Activated CD4-positive, alpha-beta T cell treated with anti-CD3 and anti-CD28 coated beads for 24 hours (primary cell): ENCODE measurements at regions not wholly inside any gene's neighbourhood (a gene's known extent, or its start where the extent isn't known, plus 50 kb on each side); places are given as distances from the start of the nearest gene placed in this dataset.
"Not testable (repeated sequence)": the region's sequence is repeated elsewhere in the genome, so short reads cannot be mapped to it uniquely, and the experiment has no call there.

ENCODE experiments used
- DNase-seq, 2 donors: peaks; one replicate each; pipeline ENCODE4 v3.0.0-alpha.2; 2020; ENCODE audit warnings: low read depth in 2 of 2

DNA sequence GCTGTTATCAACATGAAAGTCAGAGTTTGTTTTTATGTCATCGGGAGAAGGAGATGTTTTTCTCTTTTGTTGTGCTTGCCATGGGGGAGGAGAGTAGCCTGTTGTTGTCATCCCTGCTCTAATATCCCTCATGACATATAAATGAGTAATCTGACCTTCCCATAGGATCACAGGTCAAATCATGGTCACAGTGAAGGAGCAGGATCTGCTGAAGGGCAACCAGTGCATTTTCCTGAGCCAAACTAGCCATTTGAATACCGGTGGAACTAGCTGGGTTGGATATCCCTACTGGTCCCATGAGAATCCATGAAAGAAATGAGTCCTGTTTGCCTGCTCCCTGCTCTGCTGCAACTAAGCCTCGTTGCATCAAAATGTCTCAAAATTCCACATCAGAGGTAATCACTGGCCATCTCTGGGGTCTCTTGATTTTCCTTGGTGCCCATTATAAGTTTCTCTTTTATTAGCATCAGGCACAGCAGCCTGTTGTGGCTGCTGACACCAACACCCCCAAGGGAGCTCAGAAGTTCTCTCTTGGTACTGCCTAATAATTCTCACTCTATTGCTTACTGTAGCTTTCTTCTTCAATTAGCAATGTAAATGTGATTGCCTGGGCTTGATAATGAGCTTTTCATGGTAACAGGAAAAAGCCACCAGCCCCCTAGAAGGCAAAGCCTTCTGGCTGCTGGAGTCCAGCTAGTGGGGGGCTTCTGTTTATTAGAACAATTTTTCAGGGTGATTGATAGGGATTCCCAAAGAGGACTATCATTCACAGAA is 211.4 kb upstream of the ERCC4 start:
- no peak for DNase-seq

- no peak for DNase-seq
Observed at GRCh38 chr16:13718748-13719147, 201.2 kb upstream of the ERCC4 start.

- no peak for DNase-seq
Observed at GRCh38 chr16:13727943-13728342, 192.0 kb upstream of the ERCC4 start.

- no peak for DNase-seq
Observed at GRCh38 chr16:13733561-13733960, 186.4 kb upstream of the ERCC4 start.

DNA sequence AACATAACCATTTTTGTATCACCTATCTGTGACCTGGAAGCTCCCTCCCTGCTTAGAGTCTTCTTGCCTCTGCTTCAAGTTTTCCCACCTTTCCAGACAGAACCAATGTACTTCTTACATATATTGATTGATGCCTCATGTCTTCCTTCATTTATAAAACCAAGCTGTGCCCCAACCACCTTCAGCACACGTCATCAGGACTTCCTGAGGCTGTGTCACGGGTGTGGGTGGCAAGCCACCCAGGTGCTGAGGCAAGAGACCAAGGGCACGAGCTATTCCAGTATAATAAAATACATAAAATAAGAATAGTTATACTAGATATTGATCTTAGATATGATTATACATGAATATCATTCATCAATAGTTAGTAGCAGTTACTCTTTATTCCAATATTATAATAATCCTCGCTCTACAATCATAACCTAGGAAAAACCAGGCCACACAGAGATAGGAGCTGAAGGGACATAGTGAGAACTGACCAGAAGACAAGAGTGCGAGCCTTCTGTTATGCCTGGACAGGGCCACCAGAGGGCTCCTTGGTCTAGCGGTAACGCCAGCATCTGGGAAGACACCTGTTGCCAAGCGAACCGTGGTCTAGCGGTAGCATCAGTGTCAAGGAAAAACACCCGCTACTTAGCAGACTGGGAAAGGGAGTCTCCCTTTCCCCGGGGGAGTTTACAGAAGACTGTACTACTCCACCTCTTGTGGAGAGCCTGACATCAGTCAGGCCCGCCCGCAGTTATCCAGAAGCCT is 180.2 kb upstream of the ERCC4 start:
- not testable (repeated sequence) for DNase-seq

GRCh38 chr16:13742928-13743327 is 177.0 kb upstream of the ERCC4 start:
- DNase-seq, result no peak

- DNase-seq, result no peak
Observed at GRCh38 chr16:13743571-13743970, 176.4 kb upstream of the ERCC4 start.

- no peak for DNase-seq
Observed at GRCh38 chr16:13756411-13757140, 163.4 kb upstream of the ERCC4 start.

DNA sequence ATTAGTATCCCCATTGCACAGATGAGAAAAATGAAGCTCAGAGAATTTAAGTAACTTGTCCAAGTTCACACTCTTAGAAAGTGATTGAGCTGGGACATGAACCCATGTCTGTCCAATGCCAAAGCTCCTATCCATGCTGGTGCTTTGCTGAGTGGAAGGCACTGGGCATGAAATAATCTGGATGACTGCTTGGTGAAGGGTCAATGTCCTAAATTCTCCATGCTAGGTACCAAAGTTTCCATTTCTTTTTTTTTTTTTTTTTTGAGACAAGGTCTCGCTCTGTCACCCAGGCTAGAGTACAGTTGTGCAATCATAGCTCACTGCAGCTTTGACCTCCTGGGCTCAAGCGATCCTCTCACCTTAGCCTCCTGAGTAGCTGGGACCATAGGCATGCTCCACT is 153.6 kb upstream of the ERCC4 start:
- no peak for DNase-seq

DNA sequence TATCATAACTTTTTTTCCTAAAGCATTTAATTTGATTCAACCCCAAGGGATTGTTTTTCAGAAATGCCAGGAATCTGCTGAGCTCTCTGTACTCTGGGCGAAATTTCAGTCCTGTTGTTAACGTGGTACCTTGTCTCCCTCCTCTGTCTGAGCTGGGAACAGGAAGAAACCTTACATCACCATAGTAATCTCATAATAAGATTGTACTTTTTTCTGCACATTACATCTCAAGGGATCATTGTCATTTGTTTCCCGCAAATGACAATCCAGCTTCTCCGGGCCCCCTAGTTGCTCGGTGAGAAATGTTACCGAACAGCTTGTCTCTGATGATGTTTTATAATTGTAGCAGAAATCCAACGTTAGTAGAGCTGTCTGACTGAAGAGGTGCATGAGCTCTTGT is 152.7 kb upstream of the ERCC4 start:
- no peak for DNase-seq

- DNase-seq, result no peak
Observed at GRCh38 chr16:13768471-13768870, 151.5 kb upstream of the ERCC4 start.

DNA sequence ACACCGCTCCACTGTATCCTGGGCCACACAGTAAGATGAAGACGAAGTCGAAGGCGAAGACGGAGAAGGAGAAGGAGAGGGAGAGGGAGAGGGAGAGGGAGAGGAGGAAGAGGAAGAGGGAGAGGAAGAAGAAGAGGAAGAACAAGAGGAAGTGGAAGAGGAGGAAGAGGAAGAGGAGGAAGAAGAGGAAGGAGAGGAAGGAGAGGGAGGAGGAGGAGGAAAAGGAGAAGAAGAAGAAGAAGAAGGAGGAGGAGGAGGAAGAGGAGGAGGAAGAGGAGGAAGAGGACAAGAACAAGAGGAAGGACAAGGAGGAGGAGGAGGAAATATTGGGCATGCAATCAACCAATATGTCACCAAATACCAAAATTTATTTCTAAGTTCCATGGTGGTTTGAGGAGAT is 149.5 kb upstream of the ERCC4 start:
- DNase-seq, result no peak

DNA sequence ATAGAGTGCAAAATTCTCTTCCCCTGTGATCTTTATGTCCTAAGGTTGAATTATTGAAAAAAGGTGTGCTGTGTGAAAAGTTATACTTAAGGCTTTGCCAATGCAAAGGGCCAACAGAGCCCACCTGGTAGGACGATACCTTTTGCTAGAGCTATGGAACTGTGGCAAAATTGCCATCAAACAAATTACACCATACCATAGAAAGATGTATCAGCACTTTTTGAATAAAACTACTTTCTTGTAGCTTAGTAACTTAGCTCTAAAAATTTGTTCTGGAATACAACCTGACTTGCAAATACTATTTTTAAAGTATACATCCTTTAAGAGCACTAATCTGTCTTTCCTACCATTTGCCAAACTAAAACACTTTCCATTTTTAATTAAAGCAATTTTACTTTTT is 147.2 kb upstream of the ERCC4 start:
- no peak for DNase-seq

DNA sequence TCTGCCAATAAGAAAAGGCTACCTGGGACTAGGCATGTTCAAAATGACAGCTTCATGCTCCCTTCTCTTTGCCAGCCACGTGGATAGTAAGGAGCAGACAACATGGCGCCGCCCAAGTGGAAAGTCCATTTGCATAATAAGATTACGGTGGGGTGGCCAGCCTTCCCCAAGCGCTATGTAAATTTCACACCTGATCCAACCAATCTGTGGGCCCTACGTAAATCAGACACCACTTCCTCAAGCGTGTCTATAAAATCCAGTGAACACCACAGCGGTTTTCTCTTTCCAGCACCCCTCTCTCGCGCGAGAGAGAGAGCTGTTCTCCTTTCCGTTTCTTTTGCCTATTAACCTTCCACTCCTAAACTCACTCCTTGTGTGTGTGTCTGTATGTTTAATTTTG is 140.3 kb upstream of the ERCC4 start:
- DNase-seq, result no peak

DNA sequence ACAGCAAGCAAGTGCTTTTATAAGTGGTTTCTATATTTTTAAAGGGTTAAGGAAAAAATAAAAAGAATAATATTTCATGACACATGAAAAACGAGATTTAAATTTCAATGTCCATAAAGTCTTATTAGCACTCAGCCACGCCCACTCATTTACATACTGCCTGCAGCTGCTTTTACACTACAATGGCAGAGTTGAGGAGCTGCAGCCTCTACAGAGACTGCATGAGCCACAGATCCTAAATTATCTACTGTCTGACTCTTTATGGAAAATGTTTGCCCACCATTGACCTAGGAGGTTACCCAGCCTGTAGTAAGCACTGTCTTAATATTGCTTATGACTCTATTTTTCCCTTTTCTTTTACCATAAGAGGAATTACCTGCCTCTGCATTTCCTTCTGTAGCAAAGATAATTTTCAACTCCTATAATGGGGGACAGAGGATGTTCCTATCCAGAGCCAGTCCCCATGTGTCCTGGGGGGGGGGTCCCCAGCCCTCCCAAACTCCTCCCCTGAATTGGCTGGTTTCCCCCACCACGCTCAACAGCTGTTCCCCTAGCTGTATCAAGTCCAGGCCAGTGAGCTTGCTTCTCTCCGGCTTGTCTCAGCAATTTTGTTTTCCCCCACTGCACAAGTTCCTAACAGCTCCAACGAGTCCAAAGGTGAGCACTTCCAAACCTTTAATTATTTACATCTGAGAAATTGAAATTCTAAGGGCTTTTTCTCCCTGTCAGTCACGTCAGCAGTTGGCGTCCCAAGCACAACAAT is 139.4 kb upstream of the ERCC4 start:
- no peak for DNase-seq

GRCh38 chr16:13781169-13781564 is 138.8 kb upstream of the ERCC4 start:
- no peak for DNase-seq

DNA sequence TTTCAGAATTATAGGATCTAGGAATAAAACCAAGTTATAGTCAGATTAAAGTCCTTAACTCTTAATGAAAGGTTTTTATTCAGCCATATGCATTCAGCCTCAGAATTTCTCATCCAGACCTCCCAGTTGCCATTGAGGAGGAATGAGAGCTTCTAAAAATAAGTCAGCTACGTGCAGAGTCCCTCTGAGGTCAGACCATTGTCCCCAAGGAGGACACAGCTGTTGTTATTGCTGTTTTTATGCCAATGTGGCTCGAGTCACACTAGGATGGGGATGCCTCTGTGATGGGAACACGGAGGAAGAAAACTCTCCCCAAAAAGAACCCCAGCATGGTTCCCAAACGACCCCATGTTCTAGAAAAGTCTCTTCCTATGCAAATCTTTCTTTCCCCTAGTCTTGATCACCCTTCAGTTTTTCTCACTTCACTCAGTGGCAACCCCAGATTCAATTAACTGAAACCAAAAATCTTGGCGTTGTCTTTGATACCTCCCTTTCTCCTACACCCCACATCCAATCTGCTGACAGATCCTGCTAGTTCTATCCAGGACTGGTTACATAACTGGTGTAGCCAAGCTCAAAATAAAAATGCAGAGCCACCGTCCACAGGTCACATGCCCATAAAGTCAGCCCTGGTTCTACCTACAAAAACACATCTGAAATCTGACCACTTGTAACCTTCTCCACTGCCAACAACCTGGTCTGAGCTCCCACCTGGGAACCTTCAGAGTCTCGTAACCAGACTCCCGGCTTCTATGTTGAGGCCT is 138.2 kb upstream of the ERCC4 start:
- DNase-seq, result no peak

DNA sequence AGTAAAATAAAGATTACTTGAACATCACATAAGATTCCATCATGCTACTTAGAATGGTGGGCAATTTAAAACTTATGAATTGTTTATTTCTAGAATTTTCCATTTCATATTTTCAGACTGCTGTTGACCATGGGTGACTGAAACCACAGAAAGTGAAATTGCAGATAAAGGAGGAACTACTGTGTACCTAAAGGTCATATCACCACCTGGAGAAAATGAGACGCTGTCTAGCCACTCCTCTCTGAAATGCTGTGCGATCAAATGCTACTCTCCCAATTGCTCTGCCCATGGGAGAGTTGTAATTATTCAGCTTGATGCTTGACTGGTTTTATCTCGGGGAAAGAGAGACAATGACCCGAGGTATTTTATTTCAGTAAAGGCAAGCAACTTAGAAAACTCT is 128.9 kb upstream of the ERCC4 start:
- DNase-seq, result no peak

DNA sequence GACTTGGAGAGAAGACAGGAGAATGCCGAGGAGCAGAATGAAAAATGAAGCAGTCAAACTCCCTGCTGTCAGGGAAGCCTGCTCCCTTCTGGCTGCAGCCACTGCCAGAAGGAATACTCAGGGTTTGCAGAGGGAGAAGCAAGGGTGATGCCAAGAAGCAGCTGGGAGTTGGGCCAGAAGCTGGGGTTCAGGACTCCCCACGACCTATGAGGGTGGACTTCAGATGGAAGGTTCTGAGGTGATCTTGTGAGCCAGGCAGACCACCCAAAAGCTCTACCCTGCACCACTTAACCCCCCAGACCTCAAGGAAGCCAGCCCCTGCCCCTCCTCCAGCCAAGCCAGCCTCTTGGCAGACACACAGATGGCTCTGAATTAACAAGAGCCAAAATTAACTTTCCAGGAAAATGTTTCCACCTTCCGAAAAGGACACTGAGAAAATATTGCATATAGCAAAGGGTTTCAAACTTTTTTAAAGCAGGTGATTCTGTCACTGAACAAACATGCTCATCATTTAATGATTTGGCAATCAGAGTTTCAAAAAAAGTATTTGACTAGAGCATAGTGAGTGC is 126.0 kb upstream of the ERCC4 start:
- DNase-seq, result no peak

- no peak for DNase-seq
Observed at GRCh38 chr16:13795131-13795530, 124.8 kb upstream of the ERCC4 start.

DNA sequence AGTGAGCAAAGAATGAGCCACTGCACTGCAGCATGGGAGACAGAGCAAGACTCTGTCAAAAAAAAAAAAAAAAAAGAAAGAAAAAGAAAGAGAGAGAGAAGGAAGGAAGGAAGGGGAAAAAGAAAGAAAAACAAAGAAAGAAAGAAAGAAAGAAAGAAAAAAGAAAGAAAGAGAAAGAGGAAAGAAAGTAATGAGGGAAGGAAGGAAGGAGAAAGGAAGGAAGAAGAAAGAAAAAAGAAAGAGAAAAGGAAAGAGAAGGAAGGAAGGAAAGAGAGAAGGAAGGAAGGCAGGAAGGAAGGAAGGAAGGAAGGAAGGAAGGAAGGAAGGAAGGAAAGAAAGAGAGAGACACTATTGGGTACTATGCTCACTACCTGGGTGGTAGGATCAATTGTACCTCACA is 122.2 kb upstream of the ERCC4 start:
- no peak for DNase-seq
